Memory B cell (primary cell): ENCODE measurements at regions not wholly inside any gene's neighbourhood (a gene's known extent, or its start where the extent isn't known, plus 50 kb on each side); places are given as distances from the start of the nearest gene placed in this dataset.
"Not testable (repeated sequence)": the region's sequence is repeated elsewhere in the genome, so short reads cannot be mapped to it uniquely, and the experiment has no call there.

ENCODE experiments used
- ATAC-seq: fragments of 150-1000 bp; cut with Tn5 transposase; 2 replicates; pipeline ENCODE4 v1.10.0; 2021; ENCODE audit warnings: low read depth, mild to moderate bottlenecking, moderate library complexity
- DNase-seq, 2 donors: peaks; one replicate each; pipeline ENCODE4 v3.0.0; 2022; ENCODE audit warnings: low spot score in 2 of 2
- H3K27ac Mint-ChIP-seq: one replicate; pipeline ENCODE4 v1.8.0; 2022; ENCODE audit warnings: mild to moderate bottlenecking, moderate library complexity, mixed read lengths
- H3K27me3 Mint-ChIP-seq: one replicate; pipeline ENCODE4 v1.8.0; 2022; ENCODE audit warnings: mixed read lengths
- H3K36me3 Mint-ChIP-seq: one replicate; pipeline ENCODE4 v1.8.0; 2022; ENCODE audit warnings: mild to moderate bottlenecking, mixed read lengths
- H3K4me1 Mint-ChIP-seq: one replicate; pipeline ENCODE4 v1.8.0; 2022; ENCODE audit warnings: mixed read lengths
- H3K4me3 Mint-ChIP-seq: one replicate; pipeline ENCODE4 v1.8.0; 2022; ENCODE audit warnings: mild to moderate bottlenecking, moderate library complexity, mixed read lengths
- H3K9me3 Mint-ChIP-seq: one replicate; pipeline ENCODE4 v1.8.0; 2022; ENCODE audit warnings: mixed read lengths

DNA sequence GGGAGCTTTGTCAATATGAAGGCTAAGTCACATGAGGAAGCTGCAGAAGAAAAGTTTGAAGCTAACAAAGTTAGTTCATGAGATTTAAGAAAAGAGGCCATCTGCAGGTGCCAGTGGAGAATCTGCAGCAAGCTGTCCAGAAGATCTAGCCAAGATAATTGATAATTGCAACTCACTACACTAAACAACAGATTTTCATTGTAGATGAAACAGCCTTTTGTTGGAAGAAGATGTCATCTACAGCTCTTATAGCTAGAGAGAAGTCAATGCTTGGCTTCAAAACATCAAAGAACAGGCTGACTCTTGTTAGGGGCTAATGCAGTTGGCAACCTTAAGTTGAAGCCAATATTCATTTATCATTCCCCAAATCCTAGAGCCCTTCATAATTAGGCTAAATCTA lies 83.7 kb downstream of the RIN2 start:
- ATAC-seq (no peak), DNase-seq (no peak)
- peaks cover 16% of the 10 kb centered on the region for H3K27me3 Mint-ChIP-seq
- H3K4me1 Mint-ChIP-seq = no peaks in the 10 kb centered on the region
- no peak overlapping the region for H3K27ac Mint-ChIP-seq
- no peaks in the 10 kb centered on the region for H3K36me3 Mint-ChIP-seq
- peaks cover 5% of the 10 kb centered on the region for H3K9me3 Mint-ChIP-seq
- H3K4me3 Mint-ChIP-seq = no peak overlapping the region

GRCh38 chr20:19844850-19845249 lies 86.8 kb downstream of the RIN2 start:
- not testable (repeated sequence) for H3K27ac Mint-ChIP-seq, H3K36me3 Mint-ChIP-seq, H3K4me3 Mint-ChIP-seq, DNase-seq, H3K9me3 Mint-ChIP-seq, H3K4me1 Mint-ChIP-seq, ATAC-seq
- H3K27me3 Mint-ChIP-seq = peaks cover 12% of the 10 kb centered on the region

- H3K9me3 Mint-ChIP-seq = peaks cover 5% of the 10 kb centered on the region
- no peak overlapping the region for H3K4me3 Mint-ChIP-seq
- H3K27ac Mint-ChIP-seq = no peak overlapping the region
- ATAC-seq = no peak
- peaks cover 12% of the 10 kb centered on the region for H3K27me3 Mint-ChIP-seq
- DNase-seq = no peak
- no peaks in the 10 kb centered on the region for H3K36me3 Mint-ChIP-seq
- H3K4me1 Mint-ChIP-seq = peaks cover 4% of the 10 kb centered on the region
These were observed 89.3 kb downstream of the RIN2 start for GRCh38 chr20:19847383-19847782.

GRCh38 chr20:19849341-19850197 lies 91.5 kb downstream of the RIN2 start:
- DNase-seq (no peak), ATAC-seq (no peak)
- no peaks in the 10 kb centered on the region for H3K36me3 Mint-ChIP-seq
- H3K27ac Mint-ChIP-seq = no peak overlapping the region
- peaks cover 9% of the 10 kb centered on the region for H3K27me3 Mint-ChIP-seq
- H3K4me3 Mint-ChIP-seq = no peak overlapping the region
- peaks cover 4% of the 10 kb centered on the region for H3K4me1 Mint-ChIP-seq
- peaks cover 4% of the 10 kb centered on the region for H3K9me3 Mint-ChIP-seq

GRCh38 chr20:19850198-19850533 lies 92.1 kb downstream of the RIN2 start:
- Mint-ChIP-seq H3K27me3 (peaks cover 9% of the 10 kb centered on the region), H3K4me3 (no peak overlapping the region), H3K27ac (no peak overlapping the region), H3K9me3 (peaks cover 1% of the 10 kb centered on the region), H3K4me1 (peaks cover 4% of the 10 kb centered on the region), H3K36me3 (no peaks in the 10 kb centered on the region)
- DNase-seq (no peak), ATAC-seq (no peak)

DNA sequence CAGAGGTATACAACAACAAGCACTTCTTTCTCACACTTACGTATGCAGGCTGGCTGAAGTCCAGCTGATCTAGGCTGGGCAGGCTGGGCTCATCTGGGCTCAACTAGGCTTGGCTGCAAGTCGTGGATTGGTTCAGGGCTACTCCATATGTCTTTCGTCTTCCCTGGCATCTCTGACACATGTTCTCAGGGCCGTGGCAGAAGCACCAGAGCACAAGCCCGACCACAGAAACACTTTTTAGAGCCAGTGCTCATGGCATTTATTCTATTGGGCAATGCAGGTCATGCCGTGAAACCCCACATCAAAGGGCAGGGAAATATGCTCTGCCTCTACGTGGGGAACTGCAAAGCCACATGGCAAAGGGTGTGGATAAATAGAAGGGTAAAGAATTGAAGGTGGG lies 93.8 kb downstream of the RIN2 start:
- DNase-seq = no peak
- ATAC-seq = no peak
- Mint-ChIP-seq H3K36me3 (no peaks in the 10 kb centered on the region), H3K27ac (no peak overlapping the region), H3K4me3 (no peak overlapping the region), H3K9me3 (no peaks in the 10 kb centered on the region), H3K4me1 (peaks cover 4% of the 10 kb centered on the region), H3K27me3 (peaks cover 6% of the 10 kb centered on the region)

DNA sequence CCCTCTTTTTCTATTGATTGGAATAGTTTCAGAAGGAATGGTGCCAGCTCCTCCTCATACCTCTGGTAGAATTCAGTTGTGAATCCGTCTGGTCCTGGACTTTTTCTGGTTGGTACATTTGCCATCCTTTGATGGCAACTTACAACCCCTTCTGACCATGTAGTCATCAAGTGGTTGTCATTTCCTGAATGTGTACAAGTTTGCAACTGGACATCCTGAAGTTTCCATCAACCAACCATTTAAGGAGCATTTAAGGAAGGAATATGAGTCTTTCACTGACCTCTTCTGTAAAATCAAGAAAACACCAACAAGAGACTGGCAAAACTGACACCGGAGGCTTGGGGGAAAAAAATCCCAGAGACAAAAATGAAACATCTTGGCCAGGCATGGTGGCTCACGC lies 97.4 kb downstream of the RIN2 start:
- Mint-ChIP-seq H3K4me3 (no peak overlapping the region), H3K27me3 (peaks cover 12% of the 10 kb centered on the region), H3K36me3 (no peaks in the 10 kb centered on the region), H3K9me3 (no peaks in the 10 kb centered on the region), H3K27ac (no peak overlapping the region), H3K4me1 (peaks cover 4% of the 10 kb centered on the region)
- ATAC-seq = no peak
- no peak for DNase-seq

DNA sequence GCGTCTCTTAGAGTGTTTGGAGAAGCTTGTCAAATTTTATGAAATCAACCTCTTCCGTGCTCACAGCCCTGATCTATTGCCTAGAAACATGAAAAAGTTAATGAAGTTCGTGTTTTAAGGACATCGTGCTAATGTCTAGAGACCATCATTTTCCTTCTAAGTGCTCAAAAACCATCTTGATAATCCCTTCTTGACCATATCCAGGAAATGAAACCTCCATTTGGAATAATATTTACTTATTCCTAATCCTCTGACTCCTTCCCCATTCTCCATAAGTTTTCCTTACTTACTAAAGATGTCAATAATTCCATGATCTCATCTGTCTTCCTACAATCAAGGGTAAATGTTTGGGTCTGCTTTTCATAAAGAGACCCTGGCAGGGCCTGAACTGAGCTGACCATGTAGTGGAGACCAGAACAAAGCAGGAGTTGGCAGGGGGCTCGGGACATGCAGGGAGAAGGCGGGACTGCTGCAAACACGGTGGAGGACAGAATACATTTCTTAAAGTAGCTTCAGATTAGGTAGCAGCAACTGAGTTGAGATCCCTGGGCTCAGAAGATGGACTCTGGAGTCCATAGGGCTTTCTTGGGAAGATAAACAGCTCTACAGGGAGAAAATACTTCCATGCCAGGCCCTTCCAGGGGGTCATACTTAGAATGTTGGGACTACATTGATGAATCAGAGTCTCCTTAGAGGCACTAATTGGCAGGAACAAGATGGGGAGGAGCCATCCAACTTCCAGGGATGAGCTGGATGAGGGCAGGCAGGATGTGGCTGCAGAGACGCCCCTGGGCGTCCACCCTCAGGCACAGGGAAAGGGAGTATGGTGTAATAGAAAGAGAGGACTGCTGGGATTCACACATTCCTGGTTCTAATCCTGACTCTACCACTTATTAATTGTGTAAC lies 100.7 kb downstream of the RIN2 start:
- ATAC-seq (no peak), DNase-seq (no peak)
- H3K4me1 Mint-ChIP-seq = no peaks in the 10 kb centered on the region
- no peak overlapping the region for H3K27ac Mint-ChIP-seq
- no peaks in the 10 kb centered on the region for H3K36me3 Mint-ChIP-seq
- no peak overlapping the region for H3K4me3 Mint-ChIP-seq
- H3K27me3 Mint-ChIP-seq = peaks cover 26% of the 10 kb centered on the region
- H3K9me3 Mint-ChIP-seq = peaks cover 2% of the 10 kb centered on the region

GRCh38 chr20:19859444-19859843 lies 101.4 kb downstream of the RIN2 start:
- Mint-ChIP-seq H3K9me3 (peaks cover 2% of the 10 kb centered on the region), H3K27me3 (peaks cover 26% of the 10 kb centered on the region), H3K27ac (no peak overlapping the region), H3K4me1 (no peaks in the 10 kb centered on the region), H3K36me3 (no peaks in the 10 kb centered on the region), H3K4me3 (no peak overlapping the region)
- ATAC-seq (no peak), DNase-seq (no peak)

DNA sequence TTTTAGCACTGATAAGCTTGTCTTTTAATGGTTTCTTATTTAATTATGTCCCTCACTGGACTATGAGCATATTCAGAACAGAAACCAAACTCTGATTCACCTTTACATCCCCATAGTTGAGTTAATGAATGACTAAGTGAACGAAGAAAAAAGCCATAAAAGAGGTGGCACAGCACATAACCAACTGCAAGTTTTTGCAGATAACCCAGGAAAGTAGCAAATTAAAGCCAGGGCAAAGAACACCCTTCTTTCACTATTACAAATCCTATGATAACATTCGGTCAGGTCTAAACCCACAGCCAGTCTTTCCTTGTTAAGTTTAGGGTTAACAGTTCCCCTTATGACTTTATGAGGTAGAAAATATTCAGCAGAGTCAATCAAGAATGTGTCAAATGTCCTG lies 102.7 kb downstream of the RIN2 start:
- no peaks in the 10 kb centered on the region for H3K36me3 Mint-ChIP-seq
- H3K4me1 Mint-ChIP-seq = no peaks in the 10 kb centered on the region
- ATAC-seq = no peak

GRCh38 chr20:19861147-19861759 lies 103.2 kb downstream of the RIN2 start:
- ATAC-seq = no peak
- H3K4me3 Mint-ChIP-seq = no peak overlapping the region
- no peak for DNase-seq
- H3K9me3 Mint-ChIP-seq = peaks cover 2% of the 10 kb centered on the region
- no peaks in the 10 kb centered on the region for H3K36me3 Mint-ChIP-seq
- H3K4me1 Mint-ChIP-seq = no peaks in the 10 kb centered on the region
- peaks cover 25% of the 10 kb centered on the region for H3K27me3 Mint-ChIP-seq
- H3K27ac Mint-ChIP-seq = no peak overlapping the region

More for the DNA sequence above, 102.7 kb downstream of the RIN2 start:
- Mint-ChIP-seq H3K9me3 (peaks cover 2% of the 10 kb centered on the region), H3K27ac (no peak overlapping the region), H3K27me3 (peaks cover 26% of the 10 kb centered on the region), H3K4me3 (no peak overlapping the region)
- no peak for DNase-seq

- H3K9me3 Mint-ChIP-seq = peaks cover 2% of the 10 kb centered on the region
- no peaks in the 10 kb centered on the region for H3K36me3 Mint-ChIP-seq
- DNase-seq (no peak), ATAC-seq (no peak)
- H3K27me3 Mint-ChIP-seq = peaks cover 25% of the 10 kb centered on the region
- H3K4me3 Mint-ChIP-seq = no peak overlapping the region
- no peaks in the 10 kb centered on the region for H3K4me1 Mint-ChIP-seq
- no peak overlapping the region for H3K27ac Mint-ChIP-seq
These were observed 106.1 kb downstream of the RIN2 start for GRCh38 chr20:19864130-19864529.

GRCh38 chr20:19866070-19866469 lies 108.0 kb downstream of the RIN2 start:
- ATAC-seq = no peak
- Mint-ChIP-seq H3K4me3 (no peak overlapping the region), H3K4me1 (no peaks in the 10 kb centered on the region), H3K36me3 (no peaks in the 10 kb centered on the region), H3K27ac (no peak overlapping the region), H3K27me3 (peaks cover 19% of the 10 kb centered on the region), H3K9me3 (no peaks in the 10 kb centered on the region)
- no peak for DNase-seq

DNA sequence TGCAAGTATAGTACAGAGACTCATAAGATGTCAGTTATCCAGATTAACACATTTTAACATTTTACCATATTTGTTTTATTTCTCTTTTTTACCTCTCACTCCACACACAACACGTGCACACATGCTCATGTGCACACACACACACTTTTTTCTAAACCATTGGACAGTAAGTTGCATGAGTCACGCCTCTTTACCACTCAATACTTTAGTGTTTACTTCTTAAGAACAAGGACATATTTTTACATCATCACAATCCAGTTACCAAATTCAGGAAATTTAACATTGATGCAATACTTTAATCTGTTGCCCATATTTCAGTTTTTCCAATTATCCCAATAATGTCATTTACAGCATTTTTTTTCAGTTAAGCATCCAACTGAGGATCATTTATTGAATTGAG lies 109.0 kb downstream of the RIN2 start:
- peaks cover 3% of the 10 kb centered on the region for H3K9me3 Mint-ChIP-seq
- DNase-seq (no peak), ATAC-seq (no peak)
- H3K4me1 Mint-ChIP-seq = no peaks in the 10 kb centered on the region
- H3K4me3 Mint-ChIP-seq = no peak overlapping the region
- H3K36me3 Mint-ChIP-seq = no peaks in the 10 kb centered on the region
- no peak overlapping the region for H3K27ac Mint-ChIP-seq
- H3K27me3 Mint-ChIP-seq = peaks cover 12% of the 10 kb centered on the region
